Upper lobe of left lung (tissue), 4 donors: ENCODE measurements at regions not wholly inside any gene's neighbourhood (a gene's known extent, or its start where the extent isn't known, plus 50 kb on each side); places are given as distances from the start of the nearest gene placed in this dataset.

ENCODE experiments used
- EP300 ChIP-seq, 4 donors: sonication (generic); formaldehyde crosslinking; IDR thresholded peaks; one replicate each; pipeline ENCODE4 v1.5.1; 2017; ENCODE audit warnings: antibody characterized with exemption in 4 of 4, control low read depth in 2 of 4
- POLR2A ChIP-seq, 4 donors: fragments of 450-650 bp; IDR thresholded peaks; one replicate each; pipeline ENCODE4 v1.5.1; 2016 to 2017; ENCODE audit warnings: antibody characterized with exemption in 4 of 4, mild to moderate bottlenecking in 2 of 4
- POLR2AphosphoS5 ChIP-seq, 2 donors: sonication (generic); formaldehyde crosslinking; IDR thresholded peaks; one replicate each; pipeline ENCODE4 v1.5.1; 2017; ENCODE audit warnings: antibody characterized with exemption in 2 of 2
- TF ChIP-seq, protein P1 (sequence below), 6 experiments: fragments of 450-650 bp in 4 of 6; fragments of 200-600 bp in 2 of 6; sonication (generic) in 2 of 6; IDR thresholded peaks; one replicate each; pipeline ENCODE4 v1.5.1; 2016 to 2019; ENCODE audit warnings: antibody characterized with exemption in 6 of 6

GRCh38 chr2:66080127-66080526, 354.8 kb upstream of the MEIS1 start:
- TF ChIP-seq, protein P1, sequence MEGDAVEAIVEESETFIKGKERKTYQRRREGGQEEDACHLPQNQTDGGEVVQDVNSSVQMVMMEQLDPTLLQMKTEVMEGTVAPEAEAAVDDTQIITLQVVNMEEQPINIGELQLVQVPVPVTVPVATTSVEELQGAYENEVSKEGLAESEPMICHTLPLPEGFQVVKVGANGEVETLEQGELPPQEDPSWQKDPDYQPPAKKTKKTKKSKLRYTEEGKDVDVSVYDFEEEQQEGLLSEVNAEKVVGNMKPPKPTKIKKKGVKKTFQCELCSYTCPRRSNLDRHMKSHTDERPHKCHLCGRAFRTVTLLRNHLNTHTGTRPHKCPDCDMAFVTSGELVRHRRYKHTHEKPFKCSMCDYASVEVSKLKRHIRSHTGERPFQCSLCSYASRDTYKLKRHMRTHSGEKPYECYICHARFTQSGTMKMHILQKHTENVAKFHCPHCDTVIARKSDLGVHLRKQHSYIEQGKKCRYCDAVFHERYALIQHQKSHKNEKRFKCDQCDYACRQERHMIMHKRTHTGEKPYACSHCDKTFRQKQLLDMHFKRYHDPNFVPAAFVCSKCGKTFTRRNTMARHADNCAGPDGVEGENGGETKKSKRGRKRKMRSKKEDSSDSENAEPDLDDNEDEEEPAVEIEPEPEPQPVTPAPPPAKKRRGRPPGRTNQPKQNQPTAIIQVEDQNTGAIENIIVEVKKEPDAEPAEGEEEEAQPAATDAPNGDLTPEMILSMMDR (IDR thresholded peaks at IDR 0.05) = no peak
- TF ChIP-seq POLR2A (IDR thresholded peaks at IDR 0.05) = no peak
- no peak for TF ChIP-seq POLR2AphosphoS5 (IDR thresholded peaks at IDR 0.05)
- TF ChIP-seq EP300 (IDR thresholded peaks at IDR 0.05) = no peak
